ENCODE measurements at regions not wholly inside any gene's neighbourhood (a gene's known extent, or its start where the extent isn't known, plus 50 kb on each side); places are given as distances from the start of the nearest gene placed in this dataset.
A peak's percentile ranks its signal among the peaks of the same experiment; 100 is the strongest.

- DNase-seq (ENCODE audit: low read depth), result no peak
These were observed 77.5 kb upstream of the GLI2 start for GRCh38 chr2:120658042-120658769.

GRCh38 chr2:120658770-120659158, 76.9 kb upstream of the GLI2 start:
- no peak for DNase-seq (ENCODE audit: low read depth)

- DNase-seq (ENCODE audit: low read depth), result peak; percentile 76
These were observed 76.2 kb upstream of the GLI2 start for GRCh38 chr2:120659275-120659977.

- DNase-seq (ENCODE audit: low read depth), result no peak
These were observed 75.5 kb upstream of the GLI2 start for GRCh38 chr2:120660056-120660694.

GRCh38 chr2:120660771-120661459, 74.8 kb upstream of the GLI2 start:
- no peak for DNase-seq (ENCODE audit: low read depth)

GRCh38 chr2:120661551-120661950, 74.1 kb upstream of the GLI2 start:
- DNase-seq (ENCODE audit: low read depth), result no peak

- no peak for DNase-seq (ENCODE audit: low read depth)
These were observed 73.6 kb upstream of the GLI2 start for GRCh38 chr2:120662046-120662445.

- DNase-seq (ENCODE audit: low read depth), result no peak
These were observed 72.9 kb upstream of the GLI2 start for GRCh38 chr2:120662746-120663145.

- DNase-seq (ENCODE audit: low read depth), result no peak
These were observed 69.2 kb upstream of the GLI2 start for GRCh38 chr2:120666433-120666832.

- DNase-seq (ENCODE audit: low read depth), result no peak
These were observed 67.7 kb upstream of the GLI2 start for GRCh38 chr2:120667981-120668380.

- DNase-seq (ENCODE audit: low read depth), result peak; percentile 40
These were observed 66.3 kb upstream of the GLI2 start for GRCh38 chr2:120669121-120669952.

GRCh38 chr2:120669971-120670370, 65.7 kb upstream of the GLI2 start:
- no peak for DNase-seq (ENCODE audit: low read depth)

- DNase-seq (ENCODE audit: low read depth), result no peak
These were observed 65.3 kb upstream of the GLI2 start for GRCh38 chr2:120670371-120670770.

GRCh38 chr2:120670771-120671480, 64.7 kb upstream of the GLI2 start:
- no peak for DNase-seq (ENCODE audit: low read depth)

GRCh38 chr2:120672526-120673204, 63.0 kb upstream of the GLI2 start:
- DNase-seq (ENCODE audit: low read depth), result peak; percentile 28

GRCh38 chr2:120673205-120673550, 62.5 kb upstream of the GLI2 start:
- DNase-seq (ENCODE audit: low read depth), result no peak

GRCh38 chr2:120673571-120674061, 62.1 kb upstream of the GLI2 start:
- no peak for DNase-seq (ENCODE audit: low read depth)

GRCh38 chr2:120674246-120675170, 61.2 kb upstream of the GLI2 start:
- DNase-seq (ENCODE audit: low read depth), result no peak

GRCh38 chr2:120675460-120676130, 60.1 kb upstream of the GLI2 start:
- peak; percentile 41 for DNase-seq (ENCODE audit: low read depth)

Data from amniotic epithelial cell (primary cell).